Activated T-helper 17 cell treated with anti-CD3 and anti-CD28 coated beads, Interleukin-2, amount 50 U/mL, for 72 hours (primary cell): ENCODE measurements at regions not wholly inside any gene's neighbourhood (a gene's known extent, or its start where the extent isn't known, plus 50 kb on each side); places are given as distances from the start of the nearest gene placed in this dataset.

ENCODE experiments used
- ATAC-seq: fragments of 150-1000 bp; cut with Tn5 transposase; replicated peaks from 2 replicates; pipeline ENCODE4 v1.10.0; 2021; ENCODE audit warnings: mild to moderate bottlenecking, moderate library complexity
- H3K27ac Mint-ChIP-seq: one replicate; pipeline ENCODE4 v1.8.0; 2022; ENCODE audit warnings: mixed read lengths
- H3K27me3 Mint-ChIP-seq: one replicate; pipeline ENCODE4 v1.8.0; 2022; ENCODE audit warnings: mixed read lengths
- H3K36me3 Mint-ChIP-seq: one replicate; pipeline ENCODE4 v1.8.0; 2022; ENCODE audit warnings: low read depth, mild to moderate bottlenecking, mixed read lengths
- H3K4me1 Mint-ChIP-seq: one replicate; pipeline ENCODE4 v1.8.0; 2022; ENCODE audit warnings: mixed read lengths
- H3K4me3 Mint-ChIP-seq: one replicate; pipeline ENCODE4 v1.8.0; 2022; ENCODE audit warnings: mild to moderate bottlenecking, mixed read lengths
- H3K9me3 Mint-ChIP-seq: one replicate; pipeline ENCODE4 v1.8.0; 2022; ENCODE audit warnings: mixed read lengths

DNA sequence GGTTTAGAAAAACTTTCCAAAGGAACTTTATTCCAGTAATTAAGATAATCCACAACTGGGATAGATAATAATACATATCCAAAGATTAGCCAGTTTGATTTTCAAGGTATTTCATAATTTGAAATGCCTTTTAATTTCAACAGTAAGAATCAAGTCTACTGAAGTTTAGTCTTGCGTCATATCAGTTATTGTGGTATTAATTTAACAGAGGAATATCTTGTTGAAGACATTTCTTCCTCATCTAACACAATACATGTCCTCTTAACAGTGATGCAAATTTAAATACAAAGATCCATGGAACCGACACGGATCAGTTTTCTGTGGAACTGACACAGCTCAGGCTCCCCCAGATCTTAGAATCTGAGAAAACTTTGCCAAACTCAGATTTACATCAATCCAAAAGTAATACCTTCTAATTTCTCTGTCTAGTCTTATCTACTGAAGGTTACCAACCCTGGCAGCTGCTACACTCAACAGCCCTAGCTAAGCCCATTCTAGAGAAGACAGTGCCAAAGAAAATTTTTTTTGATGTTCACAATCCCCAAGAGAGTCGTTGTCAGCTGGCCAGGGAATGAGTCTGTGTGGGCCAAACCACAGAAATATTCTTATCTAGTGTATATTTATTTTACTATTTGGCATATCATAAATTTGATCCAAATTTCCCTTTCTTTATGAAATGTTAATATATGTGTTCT is 365.2 kb upstream of the MEOX2 start:
- no peak overlapping the region for H3K4me3 Mint-ChIP-seq
- ATAC-seq: no peak
- H3K4me1 Mint-ChIP-seq: no peaks in the 10 kb centered on the region
- H3K27me3 Mint-ChIP-seq: no peaks in the 10 kb centered on the region
- H3K27ac Mint-ChIP-seq: no peak overlapping the region
- H3K36me3 Mint-ChIP-seq: no peaks in the 10 kb centered on the region
- no peaks in the 10 kb centered on the region for H3K9me3 Mint-ChIP-seq

DNA sequence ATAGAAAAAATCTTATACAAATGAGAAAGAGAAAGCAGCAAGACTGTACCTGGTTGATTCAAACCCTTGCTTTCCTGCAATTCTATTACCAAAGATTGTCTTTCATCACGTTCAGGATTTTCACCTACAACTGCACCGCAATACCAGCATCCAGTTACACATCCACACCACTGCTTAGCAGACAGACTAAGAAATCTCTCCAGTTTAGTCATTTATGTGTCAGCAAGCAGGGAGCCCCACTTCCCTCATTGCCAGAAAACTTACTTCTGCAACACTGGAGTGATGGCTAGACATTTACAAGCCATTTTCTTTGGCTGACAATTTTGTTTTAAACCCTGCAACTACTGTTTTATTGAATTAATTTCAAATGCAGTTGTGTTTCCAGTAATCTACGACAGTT is 359.6 kb upstream of the MEOX2 start:
- H3K36me3 Mint-ChIP-seq: no peaks in the 10 kb centered on the region
- no peak overlapping the region for H3K27ac Mint-ChIP-seq
- no peaks in the 10 kb centered on the region for H3K9me3 Mint-ChIP-seq
- no peak overlapping the region for H3K4me3 Mint-ChIP-seq
- ATAC-seq: no peak
- no peaks in the 10 kb centered on the region for H3K27me3 Mint-ChIP-seq
- no peaks in the 10 kb centered on the region for H3K4me1 Mint-ChIP-seq

DNA sequence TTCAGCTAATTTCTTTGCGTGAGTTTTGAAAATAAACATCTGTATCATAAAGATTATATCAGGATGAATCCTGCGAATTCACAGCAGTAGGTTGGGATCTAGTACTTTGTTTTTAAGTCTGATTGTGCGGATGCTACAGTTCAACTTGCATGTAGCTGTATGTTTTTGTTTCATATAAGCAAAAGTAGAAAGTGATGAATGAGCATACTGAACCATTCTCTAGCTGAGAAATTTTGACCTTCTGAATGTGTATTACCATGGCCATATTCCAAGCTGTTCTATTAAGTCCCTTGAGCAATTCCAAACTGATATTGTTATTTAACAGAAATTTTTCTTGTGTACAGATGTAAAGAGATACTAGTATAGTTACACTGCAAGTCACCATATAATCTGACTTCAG is 358.8 kb upstream of the MEOX2 start:
- Mint-ChIP-seq H3K36me3 (no peaks in the 10 kb centered on the region), H3K4me1 (no peaks in the 10 kb centered on the region), H3K4me3 (no peak overlapping the region), H3K9me3 (no peaks in the 10 kb centered on the region), H3K27ac (no peak overlapping the region), H3K27me3 (no peaks in the 10 kb centered on the region)
- ATAC-seq: no peak

DNA sequence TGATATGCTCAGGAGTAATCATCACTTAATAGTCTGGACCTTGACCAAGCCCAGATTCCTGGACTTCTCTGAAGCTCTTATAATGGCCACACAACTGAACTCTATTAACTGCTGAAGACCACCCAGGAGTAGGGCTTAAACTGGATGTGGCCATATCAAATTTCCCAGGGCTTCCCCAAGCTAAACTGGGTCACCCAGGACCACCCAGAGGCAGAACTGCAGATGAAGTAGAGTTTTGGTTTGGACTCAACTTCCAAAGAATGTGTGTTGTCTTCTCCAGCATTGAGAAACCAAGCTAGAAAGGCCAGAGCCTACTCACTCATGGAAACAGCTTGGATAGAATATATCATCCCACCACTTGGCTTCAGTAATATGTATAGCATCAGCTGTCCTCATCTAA is 358.2 kb upstream of the MEOX2 start:
- Mint-ChIP-seq H3K4me1 (no peaks in the 10 kb centered on the region), H3K27ac (no peak overlapping the region), H3K4me3 (no peak overlapping the region), H3K36me3 (no peaks in the 10 kb centered on the region), H3K27me3 (no peaks in the 10 kb centered on the region), H3K9me3 (no peaks in the 10 kb centered on the region)
- no peak for ATAC-seq

DNA sequence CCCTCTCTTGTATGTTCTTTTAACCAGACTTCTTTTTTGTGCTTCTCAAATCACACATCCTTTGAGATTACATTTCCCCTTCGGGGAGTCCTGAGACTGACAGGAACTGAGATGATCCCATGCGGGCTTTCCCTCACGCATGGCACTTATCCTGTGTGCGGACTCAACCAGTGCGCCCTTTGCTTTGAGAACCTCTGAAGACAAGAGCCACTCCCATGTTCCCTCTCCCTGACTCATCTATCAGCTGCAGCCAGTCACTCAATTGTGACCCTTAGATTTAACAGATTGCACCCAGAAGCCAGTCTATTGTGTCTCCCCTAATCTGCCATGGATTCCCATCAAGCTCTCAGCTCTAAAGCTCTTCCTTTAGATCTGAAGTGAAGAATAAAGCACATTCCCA is 353.9 kb upstream of the MEOX2 start:
- H3K36me3 Mint-ChIP-seq: no peaks in the 10 kb centered on the region
- no peaks in the 10 kb centered on the region for H3K27me3 Mint-ChIP-seq
- H3K4me3 Mint-ChIP-seq: no peak overlapping the region
- ATAC-seq: no peak
- no peaks in the 10 kb centered on the region for H3K4me1 Mint-ChIP-seq
- no peak overlapping the region for H3K27ac Mint-ChIP-seq
- H3K9me3 Mint-ChIP-seq: no peaks in the 10 kb centered on the region

DNA sequence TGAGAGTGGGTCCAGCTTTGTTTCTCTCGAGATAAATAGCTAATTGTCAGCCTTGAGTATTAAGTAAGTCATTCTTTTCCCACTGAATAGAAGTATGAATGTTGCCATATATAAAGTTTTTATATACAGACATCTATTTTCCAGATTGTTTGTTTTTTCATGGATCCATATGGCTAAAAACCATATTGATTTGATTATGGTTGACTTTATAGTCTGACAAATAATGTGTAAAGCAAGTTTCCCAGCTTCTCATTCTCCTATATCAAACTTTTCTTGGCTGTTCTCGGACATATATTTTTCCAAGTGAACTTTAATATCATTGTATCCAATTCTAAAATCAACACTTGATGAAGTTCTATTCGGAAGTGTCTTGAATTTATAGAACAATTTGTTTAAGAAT is 352.4 kb upstream of the MEOX2 start:
- no peak overlapping the region for H3K27ac Mint-ChIP-seq
- no peaks in the 10 kb centered on the region for H3K36me3 Mint-ChIP-seq
- ATAC-seq: no peak
- no peak overlapping the region for H3K4me3 Mint-ChIP-seq
- no peaks in the 10 kb centered on the region for H3K4me1 Mint-ChIP-seq
- no peaks in the 10 kb centered on the region for H3K9me3 Mint-ChIP-seq
- H3K27me3 Mint-ChIP-seq: no peaks in the 10 kb centered on the region

DNA sequence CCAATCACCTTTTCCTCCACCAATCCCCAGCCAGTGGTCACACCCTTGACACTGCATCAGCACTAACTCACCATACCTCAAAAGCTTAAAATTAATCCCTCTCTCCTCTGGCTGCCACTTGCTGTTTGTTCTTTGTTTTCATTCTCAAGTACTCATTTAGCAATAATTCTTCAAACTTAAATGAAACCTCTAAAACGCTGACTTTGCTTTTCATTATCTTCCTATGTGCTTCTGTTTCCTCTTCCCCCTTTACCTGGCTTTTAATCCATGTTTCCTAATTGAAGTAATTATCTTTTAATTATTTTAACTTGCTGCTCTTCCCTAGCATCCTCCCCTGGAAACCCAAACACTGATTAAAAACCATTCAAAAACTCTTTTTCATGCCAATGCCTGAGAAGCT is 348.9 kb upstream of the MEOX2 start:
- H3K27ac Mint-ChIP-seq: no peak overlapping the region
- no peaks in the 10 kb centered on the region for H3K4me1 Mint-ChIP-seq
- no peaks in the 10 kb centered on the region for H3K36me3 Mint-ChIP-seq
- ATAC-seq: no peak
- H3K27me3 Mint-ChIP-seq: peaks cover 1% of the 10 kb centered on the region
- no peaks in the 10 kb centered on the region for H3K9me3 Mint-ChIP-seq
- H3K4me3 Mint-ChIP-seq: no peak overlapping the region

DNA sequence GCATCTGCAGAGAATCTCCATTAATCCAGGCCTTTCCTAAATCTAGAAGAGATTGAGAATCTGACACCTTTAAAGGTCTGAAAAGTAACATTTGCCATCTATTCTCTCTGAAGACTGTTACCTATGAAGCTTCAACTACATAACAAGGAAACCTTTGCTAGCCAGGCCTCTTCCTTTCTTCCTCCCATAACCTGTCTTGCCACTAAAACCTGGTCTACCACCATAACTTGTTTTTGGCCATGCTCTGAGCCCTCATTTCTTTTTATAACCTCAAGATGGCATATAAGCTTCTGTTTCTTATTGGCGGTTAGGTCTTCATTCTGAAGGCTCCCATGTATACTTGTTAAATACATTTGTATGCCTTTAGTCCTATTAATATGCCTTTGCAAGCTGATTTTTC is 348.4 kb upstream of the MEOX2 start:
- no peaks in the 10 kb centered on the region for H3K9me3 Mint-ChIP-seq
- no peak for ATAC-seq
- peaks cover 3% of the 10 kb centered on the region for H3K27me3 Mint-ChIP-seq
- H3K36me3 Mint-ChIP-seq: no peaks in the 10 kb centered on the region
- H3K4me3 Mint-ChIP-seq: no peak overlapping the region
- H3K27ac Mint-ChIP-seq: no peak overlapping the region
- no peaks in the 10 kb centered on the region for H3K4me1 Mint-ChIP-seq

DNA sequence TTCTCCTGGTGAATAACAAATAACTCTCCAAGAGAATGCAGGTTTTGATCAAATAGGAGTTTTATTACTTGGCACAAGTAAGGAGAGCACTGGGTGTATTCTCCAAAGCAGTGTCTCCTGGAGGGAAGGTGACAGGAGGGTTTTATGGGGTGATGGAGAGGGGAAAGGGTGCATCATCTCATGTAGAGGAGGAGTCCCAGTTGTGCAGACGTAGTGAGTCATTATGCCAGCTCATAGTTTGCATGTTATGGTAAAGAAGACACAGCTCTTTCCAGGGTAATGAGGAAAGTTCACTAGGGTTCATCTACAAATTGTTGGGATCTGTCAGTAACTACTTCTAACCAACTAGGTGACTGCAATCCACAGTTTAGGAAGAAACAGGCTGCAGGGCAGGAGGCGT is 347.9 kb upstream of the MEOX2 start:
- H3K9me3 Mint-ChIP-seq: no peaks in the 10 kb centered on the region
- H3K4me3 Mint-ChIP-seq: no peak overlapping the region
- H3K36me3 Mint-ChIP-seq: no peaks in the 10 kb centered on the region
- no peak overlapping the region for H3K27ac Mint-ChIP-seq
- peaks cover 3% of the 10 kb centered on the region for H3K27me3 Mint-ChIP-seq
- ATAC-seq: no peak
- H3K4me1 Mint-ChIP-seq: no peaks in the 10 kb centered on the region

DNA sequence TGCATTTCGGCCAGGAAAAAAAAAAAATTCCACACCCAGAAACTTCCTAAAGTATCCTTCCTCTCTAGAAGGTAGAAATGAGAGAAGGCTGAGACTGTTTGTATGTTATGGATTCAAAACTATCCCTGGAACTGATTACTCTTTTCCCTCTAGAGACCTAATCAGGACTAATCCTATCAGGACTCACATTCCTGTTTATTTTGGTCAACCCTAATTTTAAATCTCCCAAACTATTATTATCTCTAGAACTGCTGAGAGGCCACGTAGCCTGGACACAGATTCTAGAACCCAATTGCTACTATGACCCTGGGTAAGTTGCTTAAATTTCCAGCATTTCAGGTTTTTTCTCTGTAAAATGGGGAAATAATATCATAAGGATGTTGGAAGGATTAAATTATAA is 346.8 kb upstream of the MEOX2 start:
- Mint-ChIP-seq H3K4me1 (no peaks in the 10 kb centered on the region), H3K9me3 (no peaks in the 10 kb centered on the region), H3K27me3 (peaks cover 3% of the 10 kb centered on the region), H3K4me3 (no peak overlapping the region), H3K36me3 (no peaks in the 10 kb centered on the region), H3K27ac (no peak overlapping the region)
- ATAC-seq: no peak

DNA sequence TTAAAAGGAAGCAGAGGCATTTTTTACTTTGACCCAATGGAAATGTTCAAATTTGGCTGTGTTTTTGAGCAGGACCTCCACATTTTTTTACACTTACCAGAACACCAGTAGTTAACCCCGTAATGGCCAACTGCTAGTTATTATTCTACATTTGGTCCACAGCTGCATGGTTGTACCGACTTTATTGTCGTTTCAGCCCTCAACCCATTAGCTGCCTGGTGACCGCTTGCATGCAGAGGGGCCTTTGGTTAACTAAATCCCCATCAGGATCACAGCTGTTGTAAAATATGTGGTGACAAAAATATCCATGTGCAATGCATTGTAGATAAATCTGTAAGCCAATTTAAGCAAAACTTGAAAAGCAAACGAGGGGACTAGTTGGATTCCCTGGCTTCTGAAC is 342.2 kb upstream of the MEOX2 start:
- Mint-ChIP-seq H3K36me3 (no peaks in the 10 kb centered on the region), H3K27ac (no peak overlapping the region), H3K4me3 (no peak overlapping the region), H3K4me1 (no peaks in the 10 kb centered on the region), H3K27me3 (peaks cover 3% of the 10 kb centered on the region), H3K9me3 (no peaks in the 10 kb centered on the region)
- no peak for ATAC-seq

DNA sequence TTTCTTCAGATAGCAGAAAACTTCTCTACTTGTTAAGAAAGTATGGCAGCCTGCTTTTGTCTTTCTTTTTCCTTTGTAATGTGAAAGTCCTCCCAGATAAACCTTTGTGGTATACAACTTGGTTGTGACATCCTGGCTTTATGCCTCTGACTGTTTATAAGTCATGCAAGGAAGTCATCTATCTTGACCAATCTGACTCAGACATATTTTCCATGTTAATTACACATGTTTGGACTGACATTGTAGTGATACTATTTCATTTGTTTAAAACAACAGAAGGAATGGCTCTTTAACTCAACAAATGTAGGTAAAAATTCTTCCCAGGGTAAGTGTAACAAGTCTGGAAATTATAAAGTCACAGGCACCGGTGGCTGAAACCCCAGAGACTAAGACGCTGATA is 341.6 kb upstream of the MEOX2 start:
- no peak overlapping the region for H3K4me3 Mint-ChIP-seq

DNA sequence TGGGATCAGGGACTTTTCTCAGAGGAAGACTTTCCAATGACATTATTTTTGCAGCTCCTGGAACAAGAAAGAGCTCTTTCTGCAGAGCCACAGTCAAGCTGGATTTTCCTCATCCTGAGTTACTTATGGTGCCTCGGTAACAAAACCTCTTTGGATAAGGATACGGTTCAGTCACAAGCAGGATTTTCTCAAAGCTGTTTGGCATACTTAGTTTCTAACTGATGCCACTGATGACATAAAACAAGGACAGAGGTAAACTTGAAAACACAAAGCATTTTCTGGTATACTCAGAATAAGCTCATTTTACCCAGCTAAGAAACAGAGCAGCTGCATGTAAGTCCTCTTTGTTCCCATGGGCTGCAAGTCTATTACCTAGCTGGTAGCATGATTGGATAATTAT is 340.9 kb upstream of the MEOX2 start:
- no peak overlapping the region for H3K4me3 Mint-ChIP-seq
- no peaks in the 10 kb centered on the region for H3K9me3 Mint-ChIP-seq

More for the DNA sequence above, 341.6 kb upstream of the MEOX2 start:
- Mint-ChIP-seq H3K27me3 (peaks cover 3% of the 10 kb centered on the region), H3K27ac (no peak overlapping the region), H3K36me3 (no peaks in the 10 kb centered on the region), H3K4me1 (no peaks in the 10 kb centered on the region), H3K9me3 (no peaks in the 10 kb centered on the region)
- ATAC-seq: no peak

DNA sequence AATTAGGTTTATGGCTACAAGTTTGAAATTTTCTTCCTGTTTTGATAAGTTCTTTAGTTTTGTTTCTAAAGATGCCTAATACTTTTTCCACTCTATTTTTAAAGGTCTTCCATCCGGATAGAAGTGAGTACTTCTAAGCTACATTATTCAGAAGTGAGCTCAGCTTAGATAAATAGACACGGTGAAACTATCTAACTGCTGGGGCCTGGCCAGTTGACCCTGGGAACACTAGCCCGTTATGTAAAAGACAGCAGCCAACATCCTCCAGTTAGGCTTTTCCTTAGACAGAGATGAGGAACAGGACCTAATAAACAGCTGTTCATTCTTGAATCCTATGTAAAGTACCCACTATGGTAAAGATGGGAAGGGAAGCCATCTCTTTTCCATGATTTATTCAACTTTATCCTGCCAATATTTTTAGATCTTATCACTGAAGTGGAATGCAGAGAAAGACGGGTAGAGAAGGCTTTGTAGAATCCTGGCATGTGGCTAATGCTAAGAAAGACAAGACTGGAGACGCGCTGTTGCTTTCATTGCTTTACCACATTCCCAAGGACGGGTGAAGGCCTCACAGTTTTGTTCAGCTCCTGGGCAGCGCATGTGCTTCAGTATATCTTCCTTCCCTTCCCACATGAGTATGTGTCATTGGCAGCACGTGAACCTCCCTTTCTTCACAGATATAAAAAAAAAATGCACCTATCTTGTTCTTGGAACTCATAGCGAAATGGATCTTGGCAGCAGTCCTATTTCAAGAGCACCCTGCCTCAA is 340.0 kb upstream of the MEOX2 start:
- no peak overlapping the region for H3K4me3 Mint-ChIP-seq
- no peak for ATAC-seq
- no peak overlapping the region for H3K27ac Mint-ChIP-seq
- no peaks in the 10 kb centered on the region for H3K4me1 Mint-ChIP-seq
- no peaks in the 10 kb centered on the region for H3K36me3 Mint-ChIP-seq
- H3K27me3 Mint-ChIP-seq: peaks cover 3% of the 10 kb centered on the region
- no peaks in the 10 kb centered on the region for H3K9me3 Mint-ChIP-seq

More for the DNA sequence above, 340.9 kb upstream of the MEOX2 start:
- no peaks in the 10 kb centered on the region for H3K36me3 Mint-ChIP-seq
- H3K27ac Mint-ChIP-seq: no peak overlapping the region
- no peak for ATAC-seq
- H3K4me1 Mint-ChIP-seq: no peaks in the 10 kb centered on the region
- peaks cover 3% of the 10 kb centered on the region for H3K27me3 Mint-ChIP-seq

DNA sequence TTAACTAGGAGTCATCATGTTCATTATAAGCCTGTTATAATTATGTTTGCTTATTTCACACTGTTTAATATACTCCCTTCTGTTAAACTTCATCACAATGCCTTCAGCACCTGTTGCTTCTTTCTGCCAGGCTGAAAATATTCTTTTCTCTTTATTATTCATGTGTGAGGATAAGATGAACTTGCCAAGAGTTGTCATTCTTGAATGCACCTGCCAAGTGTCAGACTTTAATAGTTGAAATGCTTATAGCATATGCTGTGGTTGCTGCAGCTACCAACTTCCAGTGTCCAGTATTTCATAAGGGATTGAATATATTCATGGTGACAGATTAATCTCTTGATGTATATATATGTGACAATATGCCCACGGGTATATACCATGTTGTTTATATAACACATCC is 339.2 kb upstream of the MEOX2 start:
- H3K36me3 Mint-ChIP-seq: no peaks in the 10 kb centered on the region
- no peak overlapping the region for H3K27ac Mint-ChIP-seq
- no peaks in the 10 kb centered on the region for H3K4me1 Mint-ChIP-seq
- H3K4me3 Mint-ChIP-seq: no peak overlapping the region
- ATAC-seq: no peak
- no peaks in the 10 kb centered on the region for H3K9me3 Mint-ChIP-seq
- peaks cover 3% of the 10 kb centered on the region for H3K27me3 Mint-ChIP-seq
